GM19467 (cell line): ENCODE measurements at regions not wholly inside any gene's neighbourhood (a gene's known extent, or its start where the extent isn't known, plus 50 kb on each side); places are given as distances from the start of the nearest gene placed in this dataset.
"Not testable (repeated sequence)": the region's sequence is repeated elsewhere in the genome, so short reads cannot be mapped to it uniquely, and the experiment has no call there.

Experiments used
- ATAC-seq: cut with Tn5 transposase; IDR thresholded peaks from one replicate; pipeline ENCODE4 v1.9.1; 2021; ENCODE audit warnings: mild to moderate bottlenecking, moderate library complexity; ENCODE audit not compliant: unreplicated experiment

DNA sequence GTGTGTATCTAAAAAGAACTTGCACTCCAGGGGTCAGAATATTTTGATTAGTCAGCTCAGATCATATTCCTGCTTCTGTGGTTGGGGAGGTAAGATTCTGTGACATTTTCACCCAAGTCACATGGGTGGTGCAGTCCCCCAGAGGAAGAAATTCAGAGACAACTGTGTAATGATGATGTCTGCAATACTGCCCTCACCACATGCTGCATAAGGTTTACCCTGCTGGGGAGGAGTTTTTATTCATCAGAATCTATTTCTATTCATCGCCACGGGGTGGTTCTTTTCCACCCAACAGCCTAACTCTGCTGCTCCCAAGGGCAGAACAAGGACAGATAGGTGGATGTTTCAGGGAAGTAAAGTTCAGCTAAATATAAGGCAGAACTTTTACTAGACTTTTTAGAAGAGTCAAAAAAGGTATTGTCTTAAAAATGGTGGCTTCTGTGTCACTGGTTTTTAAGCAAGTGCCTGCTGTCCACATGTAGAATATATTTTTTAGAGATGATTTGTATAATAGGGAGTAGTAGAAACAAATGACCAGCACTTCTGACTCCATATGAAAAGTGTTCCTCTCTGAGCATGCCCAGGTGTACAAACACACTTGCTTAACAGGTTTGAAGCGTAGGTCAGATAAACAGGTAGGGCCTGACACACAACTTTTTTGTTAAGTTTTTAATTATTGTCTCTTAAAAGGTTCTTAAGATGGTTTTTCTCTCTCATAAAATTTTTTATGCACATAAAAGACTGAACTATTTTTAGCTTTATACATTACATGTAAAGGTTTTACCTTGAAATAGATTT, 352.7 kb downstream of the LRRC70 start:
- ATAC-seq: no peak

GRCh38 chr5:62922191-62922590, 343.6 kb downstream of the LRRC70 start:
- ATAC-seq: no peak

- no peak for ATAC-seq
Observed at GRCh38 chr5:62920856-62921255, 342.2 kb downstream of the LRRC70 start.

- no peak for ATAC-seq
Observed at GRCh38 chr5:62909326-62909725, 330.7 kb downstream of the LRRC70 start.

DNA sequence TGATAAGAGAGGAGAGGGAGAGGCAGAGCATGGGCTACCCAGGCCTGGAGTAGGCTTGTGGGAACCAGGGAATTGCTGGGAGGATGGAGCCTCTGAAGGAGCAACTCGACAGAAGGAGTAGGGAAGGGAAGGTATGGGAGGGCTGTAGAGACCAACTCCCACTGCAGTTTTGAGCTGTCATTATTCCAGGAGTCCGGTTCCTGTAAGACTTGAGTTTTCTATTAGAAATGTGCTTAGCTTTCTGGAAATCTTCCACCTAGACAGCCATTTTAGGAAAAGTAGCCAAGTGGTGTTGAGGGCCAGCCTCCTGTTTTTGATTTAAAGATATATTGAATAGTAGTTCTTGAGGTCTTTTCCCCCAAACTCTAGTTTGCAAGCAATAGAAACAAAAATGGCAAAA, 323.5 kb downstream of the LRRC70 start:
- no peak for ATAC-seq

DNA sequence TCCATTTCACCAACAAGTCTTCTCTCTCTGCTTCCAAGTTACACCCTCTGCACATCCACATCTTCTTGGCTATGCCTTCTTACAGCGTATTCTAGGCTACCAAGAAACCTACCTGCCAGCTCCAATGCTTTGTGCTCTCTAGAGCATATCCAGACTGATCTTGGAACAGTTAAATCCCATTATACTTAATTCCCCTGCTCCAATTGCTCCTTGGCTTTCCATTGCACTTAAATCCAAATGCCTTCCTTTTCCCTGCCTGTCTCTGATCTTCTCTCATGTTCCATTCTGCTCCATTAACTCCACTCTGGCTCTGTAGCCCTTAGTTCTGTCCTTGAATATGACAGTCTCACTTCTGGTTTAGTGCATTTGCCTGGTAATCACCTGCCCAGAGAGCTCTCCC, 322.4 kb downstream of the LRRC70 start:
- ATAC-seq: no peak

- ATAC-seq: no peak
Observed at GRCh38 chr5:62896121-62896893, 317.7 kb downstream of the LRRC70 start.

GRCh38 chr5:62886603-62887315, 308.1 kb downstream of the LRRC70 start:
- ATAC-seq: no peak

- not testable (repeated sequence) for ATAC-seq
Observed at GRCh38 chr5:62837330-62837729, 258.7 kb downstream of the LRRC70 start.

GRCh38 chr5:62829604-62829986, 251.0 kb downstream of the LRRC70 start:
- ATAC-seq: no peak

DNA sequence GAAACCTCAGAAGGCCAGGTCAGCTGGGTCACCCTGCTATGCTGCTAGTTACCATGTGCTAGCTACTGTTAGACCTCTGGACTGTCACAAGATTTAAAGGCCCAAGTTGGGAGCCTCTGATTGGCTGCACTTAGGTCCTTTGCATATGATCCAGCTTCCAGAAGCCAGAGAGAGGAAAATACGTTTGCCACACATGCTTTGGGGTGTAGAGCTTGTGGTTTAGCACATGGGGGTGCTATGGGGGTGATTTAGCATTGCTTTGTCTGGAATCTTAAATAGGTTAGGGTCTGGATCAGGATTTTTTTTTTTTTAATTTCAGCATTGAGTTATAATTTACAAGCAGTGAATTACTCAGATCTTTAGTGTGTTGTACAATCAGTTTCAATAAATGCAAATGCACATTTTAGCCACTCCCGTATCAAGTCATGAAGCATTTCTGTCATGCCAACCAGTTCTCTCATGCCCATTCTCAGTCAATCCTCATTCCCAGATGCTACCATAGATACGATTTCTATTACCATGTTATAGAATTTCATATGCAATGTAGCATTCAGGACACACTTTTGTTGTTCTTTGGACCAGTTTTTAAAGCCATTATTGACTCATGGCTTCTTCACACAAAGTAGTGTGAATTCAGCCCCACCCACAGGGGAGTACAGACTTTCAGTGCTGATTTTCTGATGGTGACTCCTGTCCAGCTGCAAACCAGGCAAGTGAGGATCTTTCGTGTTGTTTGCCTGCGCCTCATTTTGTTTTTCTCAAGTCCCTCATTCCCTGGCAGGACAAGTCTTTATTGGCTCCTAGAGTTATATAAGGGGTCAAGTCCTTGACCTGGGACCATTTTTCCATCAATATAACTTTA, 250.4 kb downstream of the LRRC70 start:
- no peak for ATAC-seq

DNA sequence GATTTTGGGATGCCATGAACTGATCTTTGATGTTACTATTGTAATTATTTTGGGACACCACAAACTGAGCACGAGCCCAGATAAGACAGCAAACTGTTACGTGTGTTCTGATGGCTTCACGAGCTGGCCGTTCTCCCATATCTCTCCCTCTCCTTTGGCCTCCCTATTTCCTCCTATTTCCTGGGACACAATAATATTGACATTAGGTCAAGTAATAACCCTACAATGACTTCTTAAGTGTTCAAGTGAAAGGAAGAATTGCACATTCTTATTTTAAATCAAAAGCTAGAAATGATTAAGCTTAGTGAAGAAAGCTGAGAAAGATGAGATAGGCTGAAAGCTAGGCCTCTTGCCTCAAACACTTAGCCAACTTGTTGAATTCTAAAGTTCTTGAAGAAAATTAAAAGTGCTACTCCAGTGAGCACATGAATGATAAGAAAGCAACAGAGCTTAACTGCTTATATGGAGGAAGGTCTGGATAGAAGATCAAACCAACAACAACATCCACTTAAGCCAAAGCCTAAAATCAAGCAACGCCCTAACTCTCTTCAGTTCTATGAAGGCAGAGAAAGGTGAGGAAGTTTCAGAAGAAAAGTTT, 247.1 kb downstream of the LRRC70 start:
- no peak for ATAC-seq

GRCh38 chr5:62824936-62825335, 246.3 kb downstream of the LRRC70 start:
- ATAC-seq: no peak

GRCh38 chr5:62817043-62817442, 238.4 kb downstream of the LRRC70 start:
- ATAC-seq: not testable (repeated sequence)

DNA sequence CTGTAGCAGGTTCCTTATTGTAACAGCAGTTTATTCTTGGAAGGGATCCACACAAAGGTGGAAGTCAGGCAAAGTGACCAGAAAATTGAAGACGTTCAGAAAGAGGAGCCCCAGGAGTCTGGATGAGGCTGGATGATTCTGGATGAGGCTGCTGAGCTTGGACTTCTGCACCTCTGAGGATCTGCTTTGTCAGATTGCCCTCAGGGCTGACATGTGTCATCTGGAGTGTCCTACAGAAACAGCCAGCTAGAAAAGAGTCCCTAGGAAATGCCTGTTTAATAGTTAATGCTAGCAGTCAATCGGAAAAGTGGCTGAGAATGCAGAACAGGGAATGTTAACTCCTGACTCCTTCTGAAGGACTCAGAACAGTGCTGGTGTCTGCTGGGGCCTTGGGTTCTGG, 236.4 kb downstream of the LRRC70 start:
- no peak for ATAC-seq

DNA sequence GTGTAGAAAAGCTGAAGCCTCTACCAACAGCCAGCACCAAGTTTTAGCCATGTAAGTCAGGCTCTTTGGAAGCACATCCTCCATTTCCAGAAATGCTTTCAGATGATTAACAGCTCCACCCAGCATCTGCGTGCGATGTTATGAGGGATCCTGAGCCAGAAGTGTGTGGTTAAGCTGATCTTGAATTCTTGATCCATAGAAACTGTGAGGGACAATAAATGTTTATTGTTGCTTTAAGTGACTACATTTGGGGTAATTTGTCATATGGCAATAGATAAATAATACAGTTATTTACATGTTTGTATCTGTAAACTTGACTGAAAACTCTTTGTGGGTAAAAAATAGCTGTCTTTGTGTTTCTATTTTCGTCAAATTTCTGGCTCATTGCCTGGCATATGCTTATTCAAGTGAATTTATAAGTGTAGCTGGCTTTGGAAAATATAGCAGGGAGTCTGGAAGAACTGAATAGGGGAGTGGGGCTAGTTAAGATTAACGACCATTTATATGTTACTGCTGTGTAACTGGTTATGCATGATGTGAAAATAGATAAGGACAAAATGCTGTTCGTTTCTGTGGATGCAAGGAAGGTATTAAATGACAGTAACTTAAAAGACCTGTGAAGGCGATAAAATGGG, 234.1 kb downstream of the LRRC70 start:
- ATAC-seq: no peak

DNA sequence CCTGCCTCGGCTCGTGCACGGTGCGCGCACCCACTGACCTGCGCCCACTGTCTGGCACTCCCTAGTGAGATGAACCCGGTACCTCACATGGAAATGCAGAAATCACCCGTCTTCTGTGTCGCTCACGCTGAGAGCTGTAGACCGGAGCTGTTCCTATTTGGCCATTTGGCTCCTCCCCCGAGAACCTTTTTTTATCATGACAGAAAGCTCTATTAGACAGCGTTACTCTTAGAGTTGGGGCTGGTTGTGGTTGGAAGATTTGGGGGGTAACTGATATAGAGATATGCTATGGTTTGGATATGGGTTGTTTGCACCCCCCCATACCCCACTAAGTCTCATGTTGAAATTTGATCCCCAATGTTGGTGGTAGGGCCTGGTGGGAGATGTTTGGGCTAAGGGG, 226.2 kb downstream of the LRRC70 start:
- ATAC-seq: not testable (repeated sequence)

- no peak for ATAC-seq
Observed at GRCh38 chr5:62795926-62796325, 217.3 kb downstream of the LRRC70 start.

- no peak for ATAC-seq
Observed at GRCh38 chr5:62794456-62794855, 215.8 kb downstream of the LRRC70 start.

DNA sequence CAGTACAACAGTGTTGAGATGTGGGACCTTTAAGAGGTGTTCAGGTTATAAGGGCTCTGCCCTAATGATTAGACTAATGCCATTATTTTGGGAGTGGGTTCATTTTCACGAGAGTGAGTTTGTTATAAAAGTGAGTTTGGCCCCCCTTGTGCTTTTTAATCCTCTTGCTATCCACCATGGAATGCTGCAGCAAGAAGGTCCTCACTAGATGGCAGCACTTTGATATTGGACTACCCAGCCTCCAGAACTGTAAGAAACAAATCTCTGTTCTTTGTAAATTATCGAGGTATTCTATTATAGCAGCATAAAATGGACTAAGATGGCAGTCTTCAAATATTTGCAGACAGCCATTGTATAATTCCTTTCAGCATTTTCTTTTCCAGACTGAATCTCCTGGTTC, 212.4 kb downstream of the LRRC70 start:
- no peak for ATAC-seq
